HG02763 (cell line): ENCODE measurements at regions not wholly inside any gene's neighbourhood (a gene's known extent, or its start where the extent isn't known, plus 50 kb on each side); places are given as distances from the start of the nearest gene placed in this dataset.

Experiments used
- ATAC-seq: cut with Tn5 transposase; IDR thresholded peaks from one replicate; pipeline ENCODE4 v1.9.1; 2021; ENCODE audit warnings: mild to moderate bottlenecking, moderate library complexity; ENCODE audit not compliant: unreplicated experiment

- no peak for ATAC-seq
These were observed 50.4 kb upstream of the ARX start for GRCh38 chrX:25066131-25066530.
